ENCODE measurements at regions not wholly inside any gene's neighbourhood (a gene's known extent, or its start where the extent isn't known, plus 50 kb on each side); places are given as distances from the start of the nearest gene placed in this dataset.
A peak's percentile ranks its signal among the peaks of the same experiment; 100 is the strongest.

DNA sequence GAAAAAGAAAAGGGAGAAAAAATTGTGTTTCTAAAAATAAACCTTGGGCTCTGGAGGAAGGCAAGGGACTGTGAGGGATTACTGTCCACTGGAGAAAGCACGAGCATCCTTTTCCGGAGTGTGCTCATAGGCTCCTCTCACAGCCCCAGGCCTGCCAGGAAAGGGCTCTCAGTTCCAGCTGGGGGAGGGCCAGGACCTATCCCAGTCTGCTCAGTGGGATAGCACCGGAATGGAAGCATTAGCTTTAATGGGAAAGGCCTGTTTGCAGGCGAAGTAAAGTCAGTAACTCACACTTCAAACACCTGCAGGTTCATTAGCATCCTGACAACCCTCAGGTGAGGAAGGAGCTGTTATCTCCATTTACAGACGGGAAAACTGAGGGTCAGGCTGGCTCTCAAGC, 113.9 kb upstream of the USP24 start:
- WGBS, 2 experiments (ENCODE audit: extremely low coverage in 1 of 2, insufficient coverage in 1 of 2, insufficient read length in 1 of 2, insufficient replicate concordance in 2 of 2, low coverage in 1 of 2, low lambda C conversion rate in 2 of 2, missing lambda C conversion rate in 1 of 2), result 57% methylated on average over 5 of the region's 5 CpGs; no CpG with 5 or more reads in 1 of the 2 experiments
- Histone ChIP-seq H3K56ac (replicated peaks; ENCODE audit: insufficient read length, low read depth, low read length) (no peak overlapping the region), H3K36me3 (ENCODE audit: control insufficient read depth in 2 of 4, insufficient read depth in 4 of 4, low read length in 3 of 4) (no peaks in the 10 kb centered on the region), H3K23ac (ENCODE audit: insufficient read length) (no peak overlapping the region), H3K79me2 (ENCODE audit: control insufficient read depth in 1 of 2, insufficient read depth in 2 of 2, low read length in 2 of 2) (no peaks in the 10 kb centered on the region), H3K27me3 (replicated peaks in 1 of 4; ENCODE audit: control insufficient read depth in 3 of 4, extremely low read depth in 1 of 4, insufficient read depth in 3 of 4, low read length in 3 of 4) (no peaks in the 10 kb centered on the region), H4K5ac (ENCODE audit: insufficient read length, low read depth, low read length) (no peak overlapping the region), H2BK20ac (ENCODE audit: low read length) (no peak overlapping the region), H3K9me3 (ENCODE audit: insufficient read depth in 2 of 2, low read depth in 1 of 2, low read length in 1 of 2) (no peaks in the 10 kb centered on the region), H3K4me2 (ENCODE audit: insufficient read depth in 1 of 2, low read depth in 2 of 2, low read length in 2 of 2) (no peak overlapping the region), H3K9ac (replicated peaks in 1 of 4; ENCODE audit: extremely low read depth in 1 of 4, low read depth in 3 of 4, low read length in 3 of 4) (no peak overlapping the region), H3K23me2 (ENCODE audit: low read depth, low read length) (no peaks in the 10 kb centered on the region), H3K14ac (ENCODE audit: insufficient read length) (no peak overlapping the region), H3K27ac (ENCODE audit: low read depth, low read length) (no peak overlapping the region), H3K4ac (replicated peaks; ENCODE audit: insufficient read length, low read depth, low read length) (no peak overlapping the region), H3K4me1 (replicated peaks in 1 of 4; ENCODE audit: control insufficient read depth in 3 of 4, insufficient read depth in 4 of 4, low read length in 3 of 4) (peaks cover 0 to 7% (median 0%) of the 10 kb centered on the region in 4 experiments; a peak in 2 of 7 replicates), H2AFZ (ENCODE audit: low read length) (no peak overlapping the region), H4K8ac (ENCODE audit: extremely low read depth, insufficient read depth, low read length) (no peak overlapping the region), H3K18ac (ENCODE audit: extremely low read depth, low read length) (no peak overlapping the region), H2BK15ac (ENCODE audit: low read length) (no peak overlapping the region), H2AK5ac (ENCODE audit: low read depth, low read length) (no peak overlapping the region), H2BK5ac (ENCODE audit: low read depth, low read length) (no peak overlapping the region), H2BK120ac (replicated peaks; ENCODE audit: low read depth, low read length) (no peak overlapping the region), H2BK12ac (ENCODE audit: low read depth, low read length) (no peak overlapping the region), H4K91ac (replicated peaks; ENCODE audit: insufficient read length, low read length) (no peak overlapping the region), H3K4me3 (ENCODE audit: extremely low read depth in 1 of 4, insufficient read depth in 2 of 4, low read depth in 3 of 4, low read length in 4 of 4) (no peak overlapping the region), H3K79me1 (ENCODE audit: low read depth, low read length) (no peaks in the 10 kb centered on the region), H4K20me1 (replicated peaks in 1 of 2; ENCODE audit: control insufficient read depth in 1 of 2, insufficient read depth in 2 of 2, low read length in 2 of 2) (no peaks in the 10 kb centered on the region)
- POLR2A ChIA-PET (ENCODE audit: partially characterized antibody), result no interaction called here
- peak; percentile 19 for FAIRE-seq
- DNase-seq (ENCODE audit: low read depth in 1 of 2, low spot score in 2 of 2), result no peak
- CTCF ChIA-PET (ENCODE audit: partially characterized antibody), result interaction anchor here (0.6 to 5.4 kb wide), 4 partner anchors 8 to 45 kb away, joined by 3 to 45 read pairs (median 8); no protein-coding TSS in a partner anchor
- TF ChIP-seq CHD1 (IDR thresholded peaks at IDR 0.05; ENCODE audit: low read depth, low read length), result no peak
- TF ChIP-seq GABPA (IDR thresholded peaks at IDR 0.05; ENCODE audit: borderline replicate concordance, insufficient read depth, low read length), result no peak
- TF ChIP-seq SIN3A (conservative IDR thresholded peaks at IDR 0.05 in 1 of 2, IDR thresholded peaks at IDR 0.05 in 1 of 2; ENCODE audit: low read depth in 1 of 2, low read length in 2 of 2), result no peak
- no peak for TF ChIP-seq MAX (IDR thresholded peaks at IDR 0.05)
- TF ChIP-seq RAD21 (IDR thresholded peaks at IDR 0.05 in 1 of 2, conservative IDR thresholded peaks at IDR 0.05 in 1 of 2; ENCODE audit: low read depth in 2 of 2, low read length in 2 of 2), result no peak
- TF ChIP-seq RNF2 (IDR thresholded peaks at IDR 0.05; ENCODE audit: borderline replicate concordance, low read depth, low read length, missing control alignments, poor library complexity, severe bottlenecking), result no peak
- TF ChIP-seq CHD2 (IDR thresholded peaks at IDR 0.05; ENCODE audit: low read length), result no peak
- no peak for TF ChIP-seq BRCA1 (IDR thresholded peaks at IDR 0.05; ENCODE audit: low read depth, low read length)
- TF ChIP-seq EGR1 (IDR thresholded peaks at IDR 0.05; ENCODE audit: borderline replicate concordance, low read depth, low read length), result no peak
- TF ChIP-seq, protein P1, sequence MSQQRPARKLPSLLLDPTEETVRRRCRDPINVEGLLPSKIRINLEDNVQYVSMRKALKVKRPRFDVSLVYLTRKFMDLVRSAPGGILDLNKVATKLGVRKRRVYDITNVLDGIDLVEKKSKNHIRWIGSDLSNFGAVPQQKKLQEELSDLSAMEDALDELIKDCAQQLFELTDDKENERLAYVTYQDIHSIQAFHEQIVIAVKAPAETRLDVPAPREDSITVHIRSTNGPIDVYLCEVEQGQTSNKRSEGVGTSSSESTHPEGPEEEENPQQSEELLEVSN (IDR thresholded peaks at IDR 0.05), result no peak
- TF ChIP-seq GTF2F1 (IDR thresholded peaks at IDR 0.05; ENCODE audit: borderline replicate concordance, low read depth, low read length), result no peak
- TF ChIP-seq TAF1 (IDR thresholded peaks at IDR 0.05; ENCODE audit: low read depth, low read length), result no peak
- TF ChIP-seq BCL11A (IDR thresholded peaks at IDR 0.05; ENCODE audit: low read depth in 2 of 2, low read length in 2 of 2), result no peak
